HCT116 (cell line): ENCODE measurements at regions not wholly inside any gene's neighbourhood (a gene's known extent, or its start where the extent isn't known, plus 50 kb on each side); places are given as distances from the start of the nearest gene placed in this dataset.

ENCODE experiments used
- ATF3 ChIP-seq: IDR thresholded peaks from 2 replicates; pipeline ENCODE4 v1.6.1; 2012
- EZH2 ChIP-seq: fragments of 200-600 bp; sonication (generic); IDR thresholded peaks from 2 replicates; pipeline ENCODE4 v1.6.1; 2017; ENCODE audit warnings: antibody characterized with exemption, mixed run types
- POLR2A ChIP-seq: IDR thresholded peaks from 2 replicates; pipeline ENCODE4 v1.7.0; 2011; ENCODE audit warnings: borderline replicate concordance; ENCODE audit not compliant: insufficient read depth, insufficient read length; ENCODE audit errors: extremely low read depth
- POLR2AphosphoS5 ChIP-seq: IDR thresholded peaks from 2 replicates; pipeline ENCODE4 v1.6.1; 2011; ENCODE audit warnings: mild to moderate bottlenecking, low read depth, low read length, moderate library complexity
- RAD21 ChIP-seq: IDR thresholded peaks from 2 replicates; pipeline ENCODE4 v1.6.1; 2012; ENCODE audit warnings: low read depth, mild to moderate bottlenecking
- SRF ChIP-seq: IDR thresholded peaks from 2 replicates; pipeline ENCODE4 v1.6.1; 2012; ENCODE audit warnings: low read depth
- YY1 ChIP-seq: IDR thresholded peaks from 2 replicates; pipeline ENCODE4 v1.6.1; 2011; ENCODE audit warnings: low read length, low read depth, moderate library complexity, mild to moderate bottlenecking; ENCODE audit not compliant: insufficient replicate concordance; ENCODE audit errors: extremely low read depth
- ZFX ChIP-seq: fragments of 450-650 bp; IDR thresholded peaks from 2 replicates; pipeline ENCODE4 v1.6.1; 2017
- TF ChIP-seq, protein P1 (sequence below), 3 experiments: fragments of 200-600 bp in 1 of 3; sonication (generic) in 1 of 3; IDR thresholded peaks in 2 of 3; conservative IDR thresholded peaks in 1 of 3; 2 replicates each; pipeline ENCODE4 v1.5.1; 2012 to 2017; ENCODE audit warnings: low read depth in 2 of 3, low read length in 2 of 3, antibody characterized with exemption in 1 of 3, borderline replicate concordance in 1 of 3, control low read depth in 1 of 3, mild to moderate bottlenecking in 1 of 3, mixed read lengths in 1 of 3, mixed run types in 1 of 3, moderate library complexity in 1 of 3; ENCODE audit not compliant: insufficient read depth in 1 of 3
- TF ChIP-seq, protein P2 (sequence below): IDR thresholded peaks from 2 replicates; pipeline ENCODE4 v1.6.1; 2012; ENCODE audit warnings: low read depth

DNA sequence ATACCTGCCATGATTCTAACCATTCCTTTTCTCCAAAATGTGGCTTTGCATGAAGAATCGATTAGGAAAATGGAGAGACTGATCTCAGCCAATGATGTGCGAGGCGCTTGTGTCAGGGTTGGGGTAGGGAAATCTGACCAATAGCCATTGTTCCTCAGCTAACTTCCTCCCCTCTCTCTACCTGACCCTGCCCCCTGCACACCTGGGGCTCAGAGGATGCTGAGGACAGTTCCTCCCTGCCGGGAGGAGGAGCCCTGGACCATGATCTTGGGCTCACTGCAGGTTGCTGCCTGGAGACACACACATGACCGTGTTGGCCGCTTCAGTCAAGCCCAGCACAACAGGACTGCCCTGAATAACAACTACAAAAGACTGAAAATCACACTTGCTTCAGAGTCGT is 119.8 kb upstream of the SFSWAP start:
- TF ChIP-seq ZFX: no peak
- TF ChIP-seq, protein P1, sequence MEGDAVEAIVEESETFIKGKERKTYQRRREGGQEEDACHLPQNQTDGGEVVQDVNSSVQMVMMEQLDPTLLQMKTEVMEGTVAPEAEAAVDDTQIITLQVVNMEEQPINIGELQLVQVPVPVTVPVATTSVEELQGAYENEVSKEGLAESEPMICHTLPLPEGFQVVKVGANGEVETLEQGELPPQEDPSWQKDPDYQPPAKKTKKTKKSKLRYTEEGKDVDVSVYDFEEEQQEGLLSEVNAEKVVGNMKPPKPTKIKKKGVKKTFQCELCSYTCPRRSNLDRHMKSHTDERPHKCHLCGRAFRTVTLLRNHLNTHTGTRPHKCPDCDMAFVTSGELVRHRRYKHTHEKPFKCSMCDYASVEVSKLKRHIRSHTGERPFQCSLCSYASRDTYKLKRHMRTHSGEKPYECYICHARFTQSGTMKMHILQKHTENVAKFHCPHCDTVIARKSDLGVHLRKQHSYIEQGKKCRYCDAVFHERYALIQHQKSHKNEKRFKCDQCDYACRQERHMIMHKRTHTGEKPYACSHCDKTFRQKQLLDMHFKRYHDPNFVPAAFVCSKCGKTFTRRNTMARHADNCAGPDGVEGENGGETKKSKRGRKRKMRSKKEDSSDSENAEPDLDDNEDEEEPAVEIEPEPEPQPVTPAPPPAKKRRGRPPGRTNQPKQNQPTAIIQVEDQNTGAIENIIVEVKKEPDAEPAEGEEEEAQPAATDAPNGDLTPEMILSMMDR (IDR thresholded peaks at IDR 0.05 in 2 of 3, conservative IDR thresholded peaks at IDR 0.05 in 1 of 3; ENCODE audit: borderline replicate concordance in 1 of 3, insufficient read depth in 1 of 3, low read depth in 2 of 3, low read length in 2 of 3): no peak
- no peak for TF ChIP-seq POLR2A
- TF ChIP-seq, protein P2, sequence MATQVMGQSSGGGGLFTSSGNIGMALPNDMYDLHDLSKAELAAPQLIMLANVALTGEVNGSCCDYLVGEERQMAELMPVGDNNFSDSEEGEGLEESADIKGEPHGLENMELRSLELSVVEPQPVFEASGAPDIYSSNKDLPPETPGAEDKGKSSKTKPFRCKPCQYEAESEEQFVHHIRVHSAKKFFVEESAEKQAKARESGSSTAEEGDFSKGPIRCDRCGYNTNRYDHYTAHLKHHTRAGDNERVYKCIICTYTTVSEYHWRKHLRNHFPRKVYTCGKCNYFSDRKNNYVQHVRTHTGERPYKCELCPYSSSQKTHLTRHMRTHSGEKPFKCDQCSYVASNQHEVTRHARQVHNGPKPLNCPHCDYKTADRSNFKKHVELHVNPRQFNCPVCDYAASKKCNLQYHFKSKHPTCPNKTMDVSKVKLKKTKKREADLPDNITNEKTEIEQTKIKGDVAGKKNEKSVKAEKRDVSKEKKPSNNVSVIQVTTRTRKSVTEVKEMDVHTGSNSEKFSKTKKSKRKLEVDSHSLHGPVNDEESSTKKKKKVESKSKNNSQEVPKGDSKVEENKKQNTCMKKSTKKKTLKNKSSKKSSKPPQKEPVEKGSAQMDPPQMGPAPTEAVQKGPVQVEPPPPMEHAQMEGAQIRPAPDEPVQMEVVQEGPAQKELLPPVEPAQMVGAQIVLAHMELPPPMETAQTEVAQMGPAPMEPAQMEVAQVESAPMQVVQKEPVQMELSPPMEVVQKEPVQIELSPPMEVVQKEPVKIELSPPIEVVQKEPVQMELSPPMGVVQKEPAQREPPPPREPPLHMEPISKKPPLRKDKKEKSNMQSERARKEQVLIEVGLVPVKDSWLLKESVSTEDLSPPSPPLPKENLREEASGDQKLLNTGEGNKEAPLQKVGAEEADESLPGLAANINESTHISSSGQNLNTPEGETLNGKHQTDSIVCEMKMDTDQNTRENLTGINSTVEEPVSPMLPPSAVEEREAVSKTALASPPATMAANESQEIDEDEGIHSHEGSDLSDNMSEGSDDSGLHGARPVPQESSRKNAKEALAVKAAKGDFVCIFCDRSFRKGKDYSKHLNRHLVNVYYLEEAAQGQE: no peak
- TF ChIP-seq POLR2AphosphoS5: no peak
- TF ChIP-seq ATF3: no peak
- no peak for TF ChIP-seq RAD21
- no peak for TF ChIP-seq EZH2
- TF ChIP-seq SRF: no peak
- TF ChIP-seq YY1: no peak
